GM12864 (cell line): ENCODE measurements at regions not wholly inside any gene's neighbourhood (a gene's known extent, or its start where the extent isn't known, plus 50 kb on each side); places are given as distances from the start of the nearest gene placed in this dataset.

Experiments
- DNase-seq: peaks from one replicate; pipeline ENCODE4 v3.0.0-alpha.2; 2011; ENCODE audit warnings: low read depth
- H3K4me3 ChIP-seq: 2 replicates; pipeline ENCODE4 v1.5.1; 2011; ENCODE audit warnings: mild to moderate bottlenecking, low read depth, low read length, control low read depth
- CTCF ChIP-seq: IDR thresholded peaks from 2 replicates; pipeline ENCODE4 v1.5.1; 2011; ENCODE audit warnings: low read depth, mild to moderate bottlenecking, moderate library complexity, low read length, control low read depth, inconsistent platforms; ENCODE audit errors: missing control alignments

GRCh38 chrX:80237072-80237471, 183.2 kb upstream of the TENT5D start:
- no peak overlapping the region for H3K4me3 ChIP-seq
- no peak for DNase-seq
- TF ChIP-seq CTCF, result no peak

- H3K4me3 ChIP-seq, result no peak overlapping the region
- no peak for TF ChIP-seq CTCF
- no peak for DNase-seq
Measured at GRCh38 chrX:80246271-80246670, 174.0 kb upstream of the TENT5D start.

GRCh38 chrX:80266287-80266686, 154.0 kb upstream of the TENT5D start:
- no peak for DNase-seq
- TF ChIP-seq CTCF, result no peak
- H3K4me3 ChIP-seq, result no peak overlapping the region

GRCh38 chrX:80266979-80267378, 153.3 kb upstream of the TENT5D start:
- no peak overlapping the region for H3K4me3 ChIP-seq
- DNase-seq, result no peak
- no peak for TF ChIP-seq CTCF

DNA sequence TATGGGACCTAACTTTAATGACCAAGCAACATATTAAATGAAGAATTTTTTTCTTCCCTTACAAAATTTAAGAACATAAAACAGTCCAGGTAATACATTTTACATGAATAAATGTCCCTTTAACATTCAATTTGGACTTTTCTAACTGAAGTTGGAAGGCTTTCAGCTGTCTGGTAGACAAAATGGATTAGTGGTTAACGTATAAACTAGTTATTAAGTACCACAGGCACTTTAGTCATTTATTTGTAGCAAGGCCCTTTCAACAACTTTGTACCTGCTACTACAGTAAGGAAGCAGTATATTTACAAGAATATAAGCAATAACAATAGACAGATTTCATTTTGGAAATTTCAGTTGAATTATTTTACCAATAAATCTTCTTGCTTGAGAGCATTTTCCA, 152.5 kb upstream of the TENT5D start:
- DNase-seq, result no peak
- no peak overlapping the region for H3K4me3 ChIP-seq
- TF ChIP-seq CTCF, result no peak

DNA sequence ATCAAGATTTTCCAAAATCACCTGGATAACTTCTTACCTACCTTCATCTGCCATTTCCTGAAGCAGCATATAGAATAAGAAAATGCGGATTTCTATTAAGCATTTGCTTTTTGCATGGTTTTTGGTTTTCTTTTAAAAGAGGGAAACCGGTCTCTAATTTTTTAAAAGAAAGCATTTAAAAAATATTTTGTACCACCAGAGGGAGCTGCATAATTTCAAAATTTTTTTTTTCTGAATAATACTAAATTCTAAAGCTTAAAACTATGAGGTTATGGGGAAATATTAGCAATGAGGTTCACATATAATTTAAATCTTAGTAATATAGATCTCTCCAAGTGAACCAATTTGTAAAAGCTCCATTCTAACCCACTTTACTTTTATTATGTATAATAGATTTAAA, 137.7 kb upstream of the TENT5D start:
- DNase-seq, result no peak

More for the DNA sequence above, 137.7 kb upstream of the TENT5D start:
- TF ChIP-seq CTCF, result no peak
- H3K4me3 ChIP-seq, result no peak overlapping the region
